Activated CD4-positive, alpha-beta T cell treated with anti-CD3 and anti-CD28 coated beads, Interleukin-2, amount 10 ng/mL, durations not matched to agents 7 days and 5 days (primary cell): ENCODE measurements at regions not wholly inside any gene's neighbourhood (a gene's known extent, or its start where the extent isn't known, plus 50 kb on each side); places are given as distances from the start of the nearest gene placed in this dataset.

Source experiments
- CTCF ChIA-PET: fragments of 350-600 bp; sonication (Branson Sonifier 250); formaldehyde crosslinking; loops from one replicate; lab custom pipeline; 2021; ENCODE audit warnings: antibody characterized with exemption; lab: Charles Lee
- POLR2A ChIA-PET: fragments of 350-600 bp; sonication (Branson Sonifier 250); formaldehyde crosslinking; loops from one replicate; lab custom pipeline; 2021; ENCODE audit warnings: antibody characterized with exemption; lab: Charles Lee
- DNase-seq: peaks from one replicate; pipeline ENCODE4 v3.0.0-alpha.2; 2020
- H3K27ac Mint-ChIP-seq: one replicate; pipeline ENCODE4 v1.8.0; 2021; ENCODE audit warnings: mild to moderate bottlenecking, moderate library complexity, mixed read lengths
- H3K27me3 Mint-ChIP-seq: one replicate; pipeline ENCODE4 v1.8.0; 2021; ENCODE audit warnings: mixed read lengths
- H3K36me3 Mint-ChIP-seq: one replicate; pipeline ENCODE4 v1.8.0; 2021; ENCODE audit warnings: low read depth, mixed read lengths
- H3K4me1 Mint-ChIP-seq: one replicate; pipeline ENCODE4 v1.8.0; 2021; ENCODE audit warnings: mixed read lengths
- H3K4me3 Mint-ChIP-seq: one replicate; pipeline ENCODE4 v1.8.0; 2021; ENCODE audit warnings: mild to moderate bottlenecking, moderate library complexity, mixed read lengths
- H3K9me3 Mint-ChIP-seq: one replicate; pipeline ENCODE4 v1.8.0; 2021; ENCODE audit warnings: mixed read lengths

GRCh38 chr6:19332806-19333460 lies 504.2 kb upstream of the ID4 start:
- no peaks in the 10 kb centered on the region for H3K4me1 Mint-ChIP-seq
- DNase-seq = no peak
- H3K4me3 Mint-ChIP-seq = no peak overlapping the region
- ChIA-PET CTCF (no interaction called here), POLR2A (no interaction called here)
- H3K27ac Mint-ChIP-seq = no peak overlapping the region
- H3K9me3 Mint-ChIP-seq = no peaks in the 10 kb centered on the region
- no peaks in the 10 kb centered on the region for H3K36me3 Mint-ChIP-seq
- H3K27me3 Mint-ChIP-seq = no peaks in the 10 kb centered on the region

GRCh38 chr6:19333936-19334335 lies 503.2 kb upstream of the ID4 start:
- Mint-ChIP-seq H3K36me3 (no peaks in the 10 kb centered on the region), H3K4me1 (no peaks in the 10 kb centered on the region), H3K9me3 (no peaks in the 10 kb centered on the region), H3K4me3 (no peak overlapping the region), H3K27ac (no peak overlapping the region), H3K27me3 (no peaks in the 10 kb centered on the region)
- ChIA-PET CTCF (no interaction called here), POLR2A (no interaction called here)
- no peak for DNase-seq

- no peak for DNase-seq
- no peak overlapping the region for H3K27ac Mint-ChIP-seq
- ChIA-PET POLR2A (no interaction called here), CTCF (no interaction called here)
- no peak overlapping the region for H3K4me3 Mint-ChIP-seq
- no peaks in the 10 kb centered on the region for H3K4me1 Mint-ChIP-seq
- no peaks in the 10 kb centered on the region for H3K27me3 Mint-ChIP-seq
- peaks cover 2% of the 10 kb centered on the region for H3K9me3 Mint-ChIP-seq
- no peaks in the 10 kb centered on the region for H3K36me3 Mint-ChIP-seq
Observed at GRCh38 chr6:19336579-19336978, 500.6 kb upstream of the ID4 start.

GRCh38 chr6:19337101-19337500 lies 500.1 kb upstream of the ID4 start:
- no peaks in the 10 kb centered on the region for H3K36me3 Mint-ChIP-seq
- H3K4me3 Mint-ChIP-seq = no peak overlapping the region
- no peaks in the 10 kb centered on the region for H3K27me3 Mint-ChIP-seq
- no peak overlapping the region for H3K27ac Mint-ChIP-seq
- H3K9me3 Mint-ChIP-seq = peaks cover 3% of the 10 kb centered on the region
- DNase-seq = no peak
- ChIA-PET POLR2A (no interaction called here), CTCF (no interaction called here)
- H3K4me1 Mint-ChIP-seq = no peaks in the 10 kb centered on the region

GRCh38 chr6:19342616-19343015 lies 494.6 kb upstream of the ID4 start:
- Mint-ChIP-seq H3K4me3 (no peak overlapping the region), H3K9me3 (peaks cover 14% of the 10 kb centered on the region), H3K36me3 (no peaks in the 10 kb centered on the region), H3K4me1 (no peaks in the 10 kb centered on the region), H3K27me3 (no peaks in the 10 kb centered on the region), H3K27ac (no peak overlapping the region)
- POLR2A ChIA-PET = no interaction called here
- no peak for DNase-seq
- CTCF ChIA-PET = interaction anchor here (0.6 kb wide), 1 partner anchor 490 kb away, joined by 3 read pairs; no protein-coding TSS in a partner anchor

- H3K27ac Mint-ChIP-seq = no peak overlapping the region
- DNase-seq = no peak
- ChIA-PET POLR2A (no interaction called here), CTCF (no interaction called here)
- H3K27me3 Mint-ChIP-seq = no peaks in the 10 kb centered on the region
- H3K9me3 Mint-ChIP-seq = peaks cover 18% of the 10 kb centered on the region
- H3K4me1 Mint-ChIP-seq = no peaks in the 10 kb centered on the region
- H3K36me3 Mint-ChIP-seq = no peaks in the 10 kb centered on the region
- no peak overlapping the region for H3K4me3 Mint-ChIP-seq
Observed at GRCh38 chr6:19349429-19349828, 487.7 kb upstream of the ID4 start.

GRCh38 chr6:19354181-19354580 lies 483.0 kb upstream of the ID4 start:
- no peaks in the 10 kb centered on the region for H3K27me3 Mint-ChIP-seq
- POLR2A ChIA-PET = no interaction called here
- no peak for DNase-seq
- no peaks in the 10 kb centered on the region for H3K4me1 Mint-ChIP-seq
- no peak overlapping the region for H3K4me3 Mint-ChIP-seq
- H3K9me3 Mint-ChIP-seq = peaks cover 12% of the 10 kb centered on the region
- H3K27ac Mint-ChIP-seq = no peak overlapping the region
- CTCF ChIA-PET = no interaction called here
- H3K36me3 Mint-ChIP-seq = no peaks in the 10 kb centered on the region

GRCh38 chr6:19356692-19357091 lies 480.5 kb upstream of the ID4 start:
- Mint-ChIP-seq H3K4me3 (no peak overlapping the region), H3K4me1 (no peaks in the 10 kb centered on the region), H3K9me3 (peaks cover 2% of the 10 kb centered on the region), H3K36me3 (no peaks in the 10 kb centered on the region), H3K27me3 (no peaks in the 10 kb centered on the region), H3K27ac (no peak overlapping the region)
- ChIA-PET CTCF (no interaction called here), POLR2A (no interaction called here)
- DNase-seq = no peak

- H3K27ac Mint-ChIP-seq = no peak overlapping the region
- no peak overlapping the region for H3K4me3 Mint-ChIP-seq
- H3K4me1 Mint-ChIP-seq = no peaks in the 10 kb centered on the region
- no peaks in the 10 kb centered on the region for H3K27me3 Mint-ChIP-seq
- no peak for DNase-seq
- CTCF ChIA-PET = no interaction called here
- POLR2A ChIA-PET = no interaction called here
- H3K9me3 Mint-ChIP-seq = peaks cover 2% of the 10 kb centered on the region
- no peaks in the 10 kb centered on the region for H3K36me3 Mint-ChIP-seq
Observed at GRCh38 chr6:19362396-19362795, 474.8 kb upstream of the ID4 start.

- Mint-ChIP-seq H3K4me1 (no peaks in the 10 kb centered on the region), H3K36me3 (no peaks in the 10 kb centered on the region), H3K27ac (no peak overlapping the region), H3K27me3 (no peaks in the 10 kb centered on the region), H3K9me3 (peaks cover 2% of the 10 kb centered on the region), H3K4me3 (no peak overlapping the region)
- POLR2A ChIA-PET = no interaction called here
- no peak for DNase-seq
- CTCF ChIA-PET = no interaction called here
Observed at GRCh38 chr6:19368511-19368910, 468.7 kb upstream of the ID4 start.

GRCh38 chr6:19369785-19370184 lies 467.4 kb upstream of the ID4 start:
- H3K36me3 Mint-ChIP-seq = no peaks in the 10 kb centered on the region
- peaks cover 2% of the 10 kb centered on the region for H3K9me3 Mint-ChIP-seq
- H3K27me3 Mint-ChIP-seq = no peaks in the 10 kb centered on the region
- no peak overlapping the region for H3K27ac Mint-ChIP-seq
- no peak for DNase-seq
- no peaks in the 10 kb centered on the region for H3K4me1 Mint-ChIP-seq
- no peak overlapping the region for H3K4me3 Mint-ChIP-seq
- ChIA-PET CTCF (interaction anchor here (0.7 kb wide), 1 partner anchor 8 kb away, joined by 5 read pairs; no protein-coding TSS in a partner anchor), POLR2A (no interaction called here)

GRCh38 chr6:19370831-19371230 lies 466.3 kb upstream of the ID4 start:
- Mint-ChIP-seq H3K4me3 (no peak overlapping the region), H3K27me3 (no peaks in the 10 kb centered on the region), H3K9me3 (peaks cover 2% of the 10 kb centered on the region), H3K27ac (no peak overlapping the region), H3K4me1 (no peaks in the 10 kb centered on the region), H3K36me3 (no peaks in the 10 kb centered on the region)
- no peak for DNase-seq
- ChIA-PET CTCF (no interaction called here), POLR2A (no interaction called here)

GRCh38 chr6:19375613-19376012 lies 461.6 kb upstream of the ID4 start:
- ChIA-PET POLR2A (no interaction called here), CTCF (no interaction called here)
- no peak for DNase-seq
- Mint-ChIP-seq H3K4me1 (no peaks in the 10 kb centered on the region), H3K27ac (no peak overlapping the region), H3K9me3 (peaks cover 2% of the 10 kb centered on the region), H3K27me3 (no peaks in the 10 kb centered on the region), H3K4me3 (no peak overlapping the region), H3K36me3 (no peaks in the 10 kb centered on the region)

GRCh38 chr6:19377722-19378121 lies 459.4 kb upstream of the ID4 start:
- DNase-seq = no peak
- peaks cover 2% of the 10 kb centered on the region for H3K9me3 Mint-ChIP-seq
- ChIA-PET POLR2A (no interaction called here), CTCF (no interaction called here)
- H3K36me3 Mint-ChIP-seq = no peaks in the 10 kb centered on the region
- no peaks in the 10 kb centered on the region for H3K27me3 Mint-ChIP-seq
- no peak overlapping the region for H3K27ac Mint-ChIP-seq
- no peak overlapping the region for H3K4me3 Mint-ChIP-seq
- no peaks in the 10 kb centered on the region for H3K4me1 Mint-ChIP-seq
